GM10248 (cell line): ENCODE measurements at regions not wholly inside any gene's neighbourhood (a gene's known extent, or its start where the extent isn't known, plus 50 kb on each side); places are given as distances from the start of the nearest gene placed in this dataset.

ENCODE experiments used
- CTCF ChIA-PET: fragments of 300-600 bp; sonication (Branson Sonifier 250); formaldehyde crosslinking; extraction: SDS; loops from one replicate; lab custom pipeline; 2021; ENCODE audit warnings: antibody characterized with exemption; lab: Yijun Ruan, JAX
- POLR2A ChIA-PET: fragments of 350-650 bp; sonication (Branson Sonifier 250); formaldehyde crosslinking; extraction: SDS; loops from one replicate; lab custom pipeline; 2020; ENCODE audit warnings: antibody characterized with exemption; lab: Yijun Ruan, JAX
- DNase-seq: peaks from one replicate; pipeline ENCODE4 v3.0.0; 2012; ENCODE audit errors: extremely low spot score
- CTCF ChIP-seq: IDR thresholded peaks from 2 replicates; pipeline ENCODE4 v1.5.1; 2012; ENCODE audit warnings: mild to moderate bottlenecking, low read depth; ENCODE audit errors: extremely low read depth, missing control alignments, control extremely low read depth

GRCh38 chr10:129390726-129391125 is 76.3 kb upstream of the MGMT start:
- no peak for DNase-seq
- TF ChIP-seq CTCF: no peak
- POLR2A ChIA-PET: no interaction called here
- CTCF ChIA-PET: interaction anchor here (1.0 kb wide), 1 partner anchor 13 kb away, joined by 3 read pairs; no protein-coding TSS in a partner anchor

GRCh38 chr10:129391464-129391863 is 75.6 kb upstream of the MGMT start:
- DNase-seq: no peak
- no peak for TF ChIP-seq CTCF
- CTCF ChIA-PET: interaction anchor here (1.0 kb wide), 1 partner anchor 14 kb away, joined by 3 read pairs; no protein-coding TSS in a partner anchor
- POLR2A ChIA-PET: no interaction called here

- DNase-seq: no peak
- ChIA-PET POLR2A (no interaction called here), CTCF (no interaction called here)
- no peak for TF ChIP-seq CTCF
These were observed 74.2 kb upstream of the MGMT start for GRCh38 chr10:129392855-129393254.

- TF ChIP-seq CTCF: no peak
These were observed 73.2 kb upstream of the MGMT start for GRCh38 chr10:129393812-129394211.

GRCh38 chr10:129394518-129395328 is 72.3 kb upstream of the MGMT start:
- CTCF ChIA-PET: no interaction called here
- DNase-seq: no peak
- POLR2A ChIA-PET: no interaction called here
- no peak for TF ChIP-seq CTCF

More at GRCh38 chr10:129393812-129394211, 73.2 kb upstream of the MGMT start:
- DNase-seq: no peak
- POLR2A ChIA-PET: no interaction called here
- CTCF ChIA-PET: no interaction called here

GRCh38 chr10:129396021-129396722 is 70.9 kb upstream of the MGMT start:
- no peak for DNase-seq
- CTCF ChIA-PET: no interaction called here
- TF ChIP-seq CTCF: no peak
- POLR2A ChIA-PET: no interaction called here
